IMR-90 (cell line): ENCODE measurements at regions not wholly inside any gene's neighbourhood (a gene's known extent, or its start where the extent isn't known, plus 50 kb on each side); places are given as distances from the start of the nearest gene placed in this dataset.

Source experiments
- BHLHE40 ChIP-seq: fragments of 150-350 bp; IDR thresholded peaks from 2 replicates; pipeline ENCODE4 v1.6.1; 2016; ENCODE audit warnings: mild to moderate bottlenecking, low read depth, low read length
- CEBPB ChIP-seq: IDR thresholded peaks from 2 replicates; pipeline ENCODE4 v1.6.1; 2012; ENCODE audit warnings: low read depth, low read length, improper control_type of control experiment
- CHD1 ChIP-seq: IDR thresholded peaks from 2 replicates; pipeline ENCODE4 v1.6.1; 2012; ENCODE audit warnings: low read depth, low read length, improper control_type of control experiment
- CTCF ChIP-seq: conservative IDR thresholded peaks from 2 replicates; pipeline ENCODE4 v1.5.1; 2012; ENCODE audit warnings: mild to moderate bottlenecking, low read depth, low read length, improper control_type of control experiment
- POLR2A ChIP-seq: IDR thresholded peaks from 2 replicates; pipeline ENCODE4 v1.6.1; 2012; ENCODE audit warnings: mild to moderate bottlenecking, low read depth, low read length
- RAD21 ChIP-seq: IDR thresholded peaks from 2 replicates; pipeline ENCODE4 v1.6.1; 2012; ENCODE audit warnings: low read length, improper control_type of control experiment
- SMC3 ChIP-seq: fragments of 150-350 bp; IDR thresholded peaks from 2 replicates; pipeline ENCODE4 v1.6.1; 2016; ENCODE audit warnings: low read depth, mild to moderate bottlenecking, antibody characterized with exemption, low read length, moderate library complexity
- USF2 ChIP-seq: fragments of 150-350 bp; IDR thresholded peaks from 2 replicates; pipeline ENCODE4 v1.6.1; 2017; ENCODE audit warnings: mild to moderate bottlenecking, antibody characterized with exemption, low read length, low read depth

- TF ChIP-seq RAD21 (no peak), POLR2A (no peak), CTCF (no peak), CHD1 (no peak), CEBPB (no peak), BHLHE40 (no peak), SMC3 (no peak), USF2 (no peak)
These were observed 376.8 kb upstream of the C2CD4B start for GRCh38 chr15:62541846-62542245.
